Body of pancreas (tissue), 4 donors: ENCODE measurements at regions not wholly inside any gene's neighbourhood (a gene's known extent, or its start where the extent isn't known, plus 50 kb on each side); places are given as distances from the start of the nearest gene placed in this dataset.

ENCODE experiments used
- CTCF ChIP-seq, 7 experiments: fragments of 450-650 bp in 4 of 7; fragments of 200-600 bp in 3 of 7; sonication (generic) in 3 of 7; IDR thresholded peaks; one replicate each; pipeline ENCODE4 v1.5.1; 2016 to 2019; ENCODE audit warnings: antibody characterized with exemption in 7 of 7
- POLR2A ChIP-seq, 3 donors: fragments of 450-650 bp; IDR thresholded peaks; one replicate each; pipeline ENCODE4 v1.6.1; 2016; ENCODE audit warnings: antibody characterized with exemption in 3 of 3, mild to moderate bottlenecking in 2 of 3

- TF ChIP-seq POLR2A (IDR thresholded peaks at IDR 0.05): no peak
- no peak for TF ChIP-seq CTCF (IDR thresholded peaks at IDR 0.05)
Measured at GRCh38 chr2:37795456-37795855, 124.0 kb upstream of the CDC42EP3 start.
